ENCODE measurements at regions not wholly inside any gene's neighbourhood (a gene's known extent, or its start where the extent isn't known, plus 50 kb on each side); places are given as distances from the start of the nearest gene placed in this dataset.

- no peaks in the 10 kb centered on the region for H3F3A ChIP-seq (ENCODE audit: low read depth)
- H3K9ac ChIP-seq = no peak overlapping the region
- Mint-ChIP-seq H3K27ac (no peak overlapping the region), H3K36me3 (no peaks in the 10 kb centered on the region), H3K9me3 (peaks cover 2% of the 10 kb centered on the region), H3K27me3 (ENCODE audit: insufficient read depth, low read depth) (no peaks in the 10 kb centered on the region), H3K4me1 (peaks cover 23% of the 10 kb centered on the region), H3K4me3 (no peak overlapping the region)
- H3K4me2 ChIP-seq = no peak overlapping the region
- H2AFZ ChIP-seq (replicated peaks) = no peak overlapping the region
- H3K4me3 ChIP-seq = no peak overlapping the region
- H3K36me3 ChIP-seq = no peaks in the 10 kb centered on the region
- no peaks in the 10 kb centered on the region for H4K20me1 ChIP-seq (ENCODE audit: low read depth)
- TF ChIP-seq EZH2phosphoT487 (IDR thresholded peaks at IDR 0.05) (no peak), EZH2 (IDR thresholded peaks at IDR 0.05) (no peak), CTCF (IDR thresholded peaks at IDR 0.05) (no peak)
- H3K27me3 ChIP-seq = no peaks in the 10 kb centered on the region
- no peaks in the 10 kb centered on the region for H3K79me2 ChIP-seq (ENCODE audit: low read depth)
- H3K27ac ChIP-seq = no peak overlapping the region
- DNase-seq (ENCODE audit: low spot score) = no peak
- H3K9me3 ChIP-seq (ENCODE audit: low read depth) = no peaks in the 10 kb centered on the region
- H3K4me1 ChIP-seq = no peaks in the 10 kb centered on the region
Observed at GRCh38 chr2:191543708-191544107, 134.2 kb upstream of the NABP1 start.

- Histone ChIP-seq H3K4me2 (no peak overlapping the region), H3K27ac (no peak overlapping the region), H3K36me3 (no peaks in the 10 kb centered on the region), H3K9me3 (ENCODE audit: low read depth) (no peaks in the 10 kb centered on the region), H3F3A (ENCODE audit: low read depth) (no peaks in the 10 kb centered on the region), H3K9ac (no peak overlapping the region), H2AFZ (replicated peaks) (no peak overlapping the region), H3K4me1 (no peaks in the 10 kb centered on the region), H4K20me1 (ENCODE audit: low read depth) (no peaks in the 10 kb centered on the region), H3K4me3 (no peak overlapping the region), H3K79me2 (ENCODE audit: low read depth) (no peaks in the 10 kb centered on the region), H3K27me3 (no peaks in the 10 kb centered on the region)
- H3K4me3 Mint-ChIP-seq = no peak overlapping the region
- DNase-seq (ENCODE audit: low spot score) = no peak
- H3K9me3 Mint-ChIP-seq = peaks cover 2% of the 10 kb centered on the region
- TF ChIP-seq EZH2 (IDR thresholded peaks at IDR 0.05) (no peak), CTCF (IDR thresholded peaks at IDR 0.05) (no peak), EZH2phosphoT487 (IDR thresholded peaks at IDR 0.05) (no peak)
- peaks cover 16% of the 10 kb centered on the region for H3K4me1 Mint-ChIP-seq
- no peaks in the 10 kb centered on the region for H3K36me3 Mint-ChIP-seq
- H3K27me3 Mint-ChIP-seq (ENCODE audit: insufficient read depth, low read depth) = no peaks in the 10 kb centered on the region
- no peak overlapping the region for H3K27ac Mint-ChIP-seq
Observed at GRCh38 chr2:191544461-191545062, 133.4 kb upstream of the NABP1 start.

- Histone ChIP-seq H3F3A (ENCODE audit: low read depth) (no peaks in the 10 kb centered on the region), H3K79me2 (ENCODE audit: low read depth) (no peaks in the 10 kb centered on the region), H3K9ac (no peak overlapping the region), H2AFZ (replicated peaks) (no peak overlapping the region), H3K4me3 (no peak overlapping the region), H3K9me3 (ENCODE audit: low read depth) (no peaks in the 10 kb centered on the region), H3K27ac (no peak overlapping the region), H3K4me2 (no peak overlapping the region), H4K20me1 (ENCODE audit: low read depth) (no peaks in the 10 kb centered on the region), H3K27me3 (no peaks in the 10 kb centered on the region), H3K36me3 (no peaks in the 10 kb centered on the region), H3K4me1 (no peaks in the 10 kb centered on the region)
- Mint-ChIP-seq H3K27me3 (ENCODE audit: insufficient read depth, low read depth) (no peaks in the 10 kb centered on the region), H3K9me3 (peaks cover 2% of the 10 kb centered on the region), H3K4me1 (peaks cover 12% of the 10 kb centered on the region), H3K27ac (no peak overlapping the region), H3K4me3 (no peak overlapping the region), H3K36me3 (no peaks in the 10 kb centered on the region)
- TF ChIP-seq EZH2phosphoT487 (IDR thresholded peaks at IDR 0.05) (no peak), CTCF (IDR thresholded peaks at IDR 0.05) (no peak), EZH2 (IDR thresholded peaks at IDR 0.05) (no peak)
- no peak for DNase-seq (ENCODE audit: low spot score)
Observed at GRCh38 chr2:191545361-191545760, 132.6 kb upstream of the NABP1 start.

All from neural progenitor cell (in vitro differentiated cells).